ENCODE measurements at regions not wholly inside any gene's neighbourhood (a gene's known extent, or its start where the extent isn't known, plus 50 kb on each side); places are given as distances from the start of the nearest gene placed in this dataset.
A peak's percentile ranks its signal among the peaks of the same experiment; 100 is the strongest.

DNA sequence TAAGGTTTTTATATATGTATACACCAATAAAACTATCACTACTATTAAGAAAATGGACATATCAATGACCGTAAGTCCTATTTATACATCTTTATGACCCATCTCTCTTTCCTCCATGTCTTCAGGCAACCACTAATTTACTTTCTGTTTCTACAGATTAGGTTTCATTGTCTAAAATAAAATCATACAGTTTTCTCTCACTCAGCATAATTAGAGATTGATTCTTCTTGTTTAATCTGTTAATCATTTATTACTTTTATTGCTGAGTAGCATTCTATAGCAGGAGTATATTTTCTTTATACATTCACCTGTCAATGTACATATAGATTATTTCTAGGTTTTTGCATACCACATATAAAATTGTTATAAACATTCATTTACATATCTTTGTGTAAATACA is 388.0 kb downstream of the RFPL4B start:
- DNase-seq (ENCODE audit: low read depth): no peak

GRCh38 chr6:112739766-112740165 is 392.6 kb downstream of the RFPL4B start:
- DNase-seq (ENCODE audit: low read depth): no peak

- no peak for DNase-seq (ENCODE audit: low read depth)
Measured at GRCh38 chr6:112743323-112743722, 396.2 kb downstream of the RFPL4B start.

- DNase-seq (ENCODE audit: low read depth): no peak
Measured at GRCh38 chr6:112744827-112745226, 397.7 kb downstream of the RFPL4B start.

DNA sequence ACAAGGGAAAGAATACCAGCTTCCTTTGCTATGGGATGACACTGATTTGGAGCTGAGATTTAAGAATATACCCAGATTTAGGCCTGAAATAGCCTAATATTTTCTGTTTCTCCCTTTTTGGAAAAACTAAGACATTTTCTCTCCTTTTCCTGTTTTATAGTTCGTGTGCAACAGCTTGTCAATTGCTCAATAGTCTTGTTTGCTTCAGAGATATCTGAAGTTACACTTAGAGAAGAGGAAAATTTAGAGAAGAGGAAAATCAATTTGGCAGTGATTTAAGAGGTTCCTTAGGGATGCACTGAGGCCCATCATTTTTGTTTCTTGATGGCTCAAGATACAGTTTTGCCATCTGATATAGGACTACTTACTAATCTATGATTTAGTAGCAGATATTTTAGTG is 398.6 kb downstream of the RFPL4B start:
- DNase-seq (ENCODE audit: low read depth): no peak

DNA sequence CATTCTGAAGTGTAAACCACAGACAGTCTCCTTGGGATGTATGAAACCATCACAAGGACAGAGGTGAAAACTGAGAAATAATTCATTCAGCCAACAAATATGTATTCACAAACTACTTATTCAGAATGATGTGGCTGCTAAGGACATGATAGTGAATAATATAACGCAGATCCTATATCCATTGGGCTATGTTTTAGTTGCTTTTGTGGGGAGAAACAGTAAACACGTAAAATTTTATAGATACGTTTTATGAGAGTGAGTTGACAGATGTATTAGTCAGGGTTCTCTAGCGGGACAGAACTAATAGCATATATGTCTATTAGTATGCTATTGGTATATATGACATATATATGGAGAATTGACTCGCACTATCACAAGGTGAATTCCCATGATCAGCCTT is 402.5 kb downstream of the RFPL4B start:
- no peak for DNase-seq (ENCODE audit: low read depth)

- DNase-seq (ENCODE audit: low read depth): no peak
Measured at GRCh38 chr6:112752305-112752704, 405.2 kb downstream of the RFPL4B start.

DNA sequence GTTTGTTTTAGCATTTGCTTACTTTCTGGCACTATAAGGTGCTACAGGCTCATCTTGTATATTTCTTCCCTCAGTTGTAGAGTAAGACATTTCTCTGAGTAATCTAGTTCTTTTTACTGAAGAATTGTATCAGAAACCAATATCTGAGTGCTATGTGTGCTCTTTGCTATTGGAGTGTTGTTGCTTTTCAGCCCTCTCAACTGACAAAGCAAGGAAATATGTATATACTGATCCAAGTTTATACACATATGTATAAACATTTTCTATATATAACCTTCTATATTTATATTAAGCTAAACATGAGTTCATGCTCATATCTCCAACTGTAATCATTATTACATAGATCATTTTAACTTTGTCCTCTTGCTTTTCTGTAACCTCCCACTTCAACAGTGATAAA is 405.7 kb downstream of the RFPL4B start:
- DNase-seq (ENCODE audit: low read depth): no peak

DNA sequence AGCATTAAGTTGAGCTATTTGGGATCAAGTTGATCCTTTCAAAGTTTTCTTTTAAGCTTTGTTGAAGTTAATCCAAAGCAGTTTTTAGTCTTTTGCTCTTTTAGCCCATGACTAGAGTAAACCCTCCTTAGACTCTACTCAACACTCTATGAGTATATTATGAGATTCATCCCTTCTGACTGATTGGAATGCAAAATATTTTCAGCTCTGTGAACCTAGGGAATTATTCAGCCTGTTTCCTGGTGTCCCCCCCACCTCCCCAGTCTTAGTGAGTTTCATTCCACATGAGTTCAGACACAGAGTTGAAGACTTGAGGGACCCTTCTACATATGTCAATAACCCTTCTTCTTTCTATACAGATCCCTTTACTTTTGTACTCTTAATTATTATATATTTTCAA is 413.7 kb downstream of the RFPL4B start:
- DNase-seq (ENCODE audit: low read depth): peak; percentile 73

GRCh38 chr6:112761740-112762139 is 414.6 kb downstream of the RFPL4B start:
- no peak for DNase-seq (ENCODE audit: low read depth)

DNA sequence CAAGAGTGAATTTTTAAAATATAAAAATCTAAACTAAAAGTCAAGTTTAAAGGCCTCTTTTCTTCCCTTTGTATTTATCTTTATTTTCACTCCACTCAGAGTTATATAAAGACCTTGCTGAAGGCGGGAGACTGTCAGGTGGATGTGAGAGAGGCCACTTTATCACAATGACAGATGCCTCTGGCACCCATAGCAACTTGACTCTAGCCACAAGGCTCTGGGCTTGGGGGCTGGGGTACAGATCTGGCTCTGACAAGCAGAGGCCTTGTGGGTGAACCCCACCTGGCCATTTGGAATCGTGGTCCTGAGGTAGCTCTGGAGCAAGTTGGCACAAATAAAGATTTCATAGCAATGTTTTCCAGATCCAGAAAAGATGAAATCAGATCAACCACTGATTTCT is 417.2 kb downstream of the RFPL4B start:
- DNase-seq (ENCODE audit: low read depth): no peak

DNA sequence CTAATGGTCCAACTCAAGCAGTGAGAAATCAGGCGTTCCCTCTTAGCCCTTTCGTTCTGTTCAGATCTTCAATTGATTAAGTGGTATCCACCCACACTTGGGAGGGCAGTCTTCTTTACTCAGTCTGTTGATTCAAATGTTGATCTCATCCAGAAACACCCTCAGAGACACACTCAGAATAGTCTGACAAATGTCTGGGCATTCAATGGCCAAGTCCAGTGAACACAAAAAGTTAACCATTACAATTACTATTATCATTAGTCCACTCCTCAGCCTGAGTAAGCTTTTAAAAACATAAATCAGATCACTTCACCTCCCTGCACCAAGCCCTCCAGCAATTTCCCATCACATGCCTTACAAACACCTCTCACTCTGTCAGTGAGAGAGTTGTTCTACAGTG is 423.2 kb downstream of the RFPL4B start:
- DNase-seq (ENCODE audit: low read depth): no peak

- DNase-seq (ENCODE audit: low read depth): peak; percentile 20
Measured at GRCh38 chr6:112773187-112773586, 426.1 kb downstream of the RFPL4B start.

- no peak for DNase-seq (ENCODE audit: low read depth)
Measured at GRCh38 chr6:112774319-112774718, 427.2 kb downstream of the RFPL4B start.

- peak; percentile 86 for DNase-seq (ENCODE audit: low read depth)
Measured at GRCh38 chr6:112780498-112781096, 433.5 kb downstream of the RFPL4B start.

DNA sequence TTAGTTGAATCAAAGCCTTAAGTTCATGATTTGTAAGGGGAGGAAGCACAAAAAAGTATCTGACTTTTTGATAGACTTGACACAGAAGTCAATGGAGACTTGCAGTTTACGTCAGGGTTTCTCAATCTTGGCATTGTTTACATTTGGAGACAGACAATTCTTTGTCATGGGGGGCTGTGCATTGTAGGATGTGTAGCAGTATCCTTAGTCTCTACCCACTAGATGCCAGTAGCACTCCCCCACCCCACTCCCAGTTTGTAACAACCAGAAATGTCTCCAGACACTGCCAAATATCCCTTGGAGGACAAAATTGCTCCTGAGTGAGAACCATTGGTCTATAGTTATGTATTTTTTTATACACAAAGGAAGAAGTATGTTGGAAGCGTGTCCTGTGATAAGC is 434.1 kb downstream of the RFPL4B start:
- DNase-seq (ENCODE audit: low read depth): peak; percentile 47

DNA sequence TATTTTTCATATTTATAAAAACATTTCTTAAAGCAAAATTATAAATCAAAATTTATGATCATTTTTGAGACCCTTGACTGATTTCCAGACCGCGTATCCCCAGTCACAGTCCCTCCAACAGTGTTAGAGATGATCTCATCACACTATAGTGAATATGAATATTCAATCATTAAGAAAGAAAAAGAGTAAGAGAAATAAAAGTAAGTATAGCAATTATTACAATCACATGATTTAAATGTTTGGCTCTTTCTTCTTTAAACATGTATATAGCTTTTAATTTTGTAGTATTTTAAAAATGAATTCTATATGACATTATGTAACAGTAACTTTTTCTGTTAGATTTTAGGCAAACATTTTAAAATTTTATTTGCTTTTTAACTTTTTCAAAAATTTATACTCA is 438.3 kb downstream of the RFPL4B start:
- no peak for DNase-seq (ENCODE audit: low read depth)

DNA sequence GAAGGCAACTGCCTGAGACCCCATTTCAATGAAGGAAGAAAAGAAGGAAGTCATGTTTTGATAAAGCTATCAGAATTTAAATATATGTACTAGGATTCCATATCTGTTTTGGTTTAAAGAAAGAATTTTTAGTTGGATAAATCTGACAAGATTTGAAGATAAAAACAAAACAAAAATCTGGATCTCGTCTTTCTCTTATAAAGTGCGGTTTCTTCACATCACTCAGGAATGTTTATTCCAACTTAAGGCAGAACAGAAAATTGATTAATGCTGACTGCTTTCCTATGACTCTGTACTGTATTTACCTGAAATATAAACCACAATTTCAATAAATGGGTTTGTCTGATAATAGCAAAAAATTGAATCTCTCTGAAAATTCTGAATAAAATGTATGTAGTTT is 439.7 kb downstream of the RFPL4B start:
- DNase-seq (ENCODE audit: low read depth): no peak

DNA sequence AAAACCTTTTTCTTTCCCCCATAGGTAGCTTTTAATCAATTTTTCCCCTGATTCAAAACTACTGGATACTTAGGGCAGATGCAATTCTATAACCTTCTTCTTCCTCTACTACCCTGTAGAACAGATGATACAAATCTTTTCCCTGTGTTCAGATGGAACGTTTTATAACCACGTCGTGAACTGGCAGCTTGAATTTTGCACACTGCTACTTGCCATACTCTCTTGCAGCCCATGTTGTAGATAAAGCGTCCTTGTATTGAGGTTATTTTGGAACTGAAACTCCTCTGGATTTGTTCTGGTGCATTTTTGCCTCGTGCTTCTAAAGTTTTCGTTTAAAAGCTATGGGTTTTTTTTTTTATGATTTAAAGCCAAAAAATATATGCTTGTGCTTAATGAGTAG is 440.2 kb downstream of the RFPL4B start:
- DNase-seq (ENCODE audit: low read depth): no peak

- DNase-seq (ENCODE audit: low read depth): no peak
Measured at GRCh38 chr6:112795316-112795715, 448.2 kb downstream of the RFPL4B start.

- DNase-seq (ENCODE audit: low read depth): no peak
Measured at GRCh38 chr6:112796712-112797111, 449.6 kb downstream of the RFPL4B start.

- DNase-seq (ENCODE audit: low read depth): no peak
Measured at GRCh38 chr6:112799889-112800288, 452.8 kb downstream of the RFPL4B start.

- peak; percentile 38 for DNase-seq (ENCODE audit: low read depth)
Measured at GRCh38 chr6:112800439-112800838, 453.3 kb downstream of the RFPL4B start.

- DNase-seq (ENCODE audit: low read depth): no peak
Measured at GRCh38 chr6:112800916-112801315, 453.8 kb downstream of the RFPL4B start.

All from ELR (cell line).